ENCODE measurements at regions not wholly inside any gene's neighbourhood (a gene's known extent, or its start where the extent isn't known, plus 50 kb on each side); places are given as distances from the start of the nearest gene placed in this dataset.

DNA sequence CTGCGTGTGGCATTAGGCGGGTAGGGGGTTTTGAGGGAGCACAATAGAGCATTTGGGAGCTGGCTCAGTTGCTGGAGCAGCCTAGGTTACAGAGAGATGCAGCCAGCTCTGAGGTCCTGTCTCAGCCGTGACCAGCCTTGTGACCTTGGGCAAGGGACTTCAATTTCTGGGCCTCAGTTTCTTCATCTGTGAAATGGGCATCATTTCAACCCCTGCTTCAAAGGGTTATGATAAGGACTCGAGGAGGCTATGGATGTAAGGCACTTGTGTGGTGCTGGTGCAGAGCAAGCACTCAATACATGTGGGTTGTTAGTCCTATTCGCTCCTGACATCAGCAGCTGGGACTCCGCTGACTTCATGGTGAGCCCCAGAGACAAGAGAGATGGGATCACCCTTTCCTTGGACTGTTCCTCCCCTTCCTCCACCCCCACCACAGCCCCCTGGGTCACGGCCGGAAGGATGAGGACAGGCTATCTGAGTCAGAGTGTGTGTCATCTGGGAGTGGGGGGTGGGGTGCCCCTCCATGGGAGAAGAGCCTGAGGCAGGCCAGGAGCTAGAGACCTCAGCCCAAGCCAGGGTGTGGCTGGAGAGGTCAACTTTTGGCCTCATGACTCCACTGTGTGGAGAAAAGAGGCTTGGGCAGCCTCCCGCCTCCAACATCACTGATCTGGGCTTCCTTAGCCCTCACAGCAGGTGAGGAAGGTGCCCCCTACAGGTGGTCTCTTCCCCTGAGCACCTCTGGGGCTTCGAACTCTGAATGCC is 71.4 kb upstream of the ZBTB40 start:
- TF ChIP-seq CTCF (IDR thresholded peaks at IDR 0.05; ENCODE audit: insufficient read depth, low read depth, low read length), result no peak
- no peak for DNase-seq (ENCODE audit: low read depth)
- H3K4me3 ChIP-seq (ENCODE audit: low read depth, low read length), result no peak overlapping the region

DNA sequence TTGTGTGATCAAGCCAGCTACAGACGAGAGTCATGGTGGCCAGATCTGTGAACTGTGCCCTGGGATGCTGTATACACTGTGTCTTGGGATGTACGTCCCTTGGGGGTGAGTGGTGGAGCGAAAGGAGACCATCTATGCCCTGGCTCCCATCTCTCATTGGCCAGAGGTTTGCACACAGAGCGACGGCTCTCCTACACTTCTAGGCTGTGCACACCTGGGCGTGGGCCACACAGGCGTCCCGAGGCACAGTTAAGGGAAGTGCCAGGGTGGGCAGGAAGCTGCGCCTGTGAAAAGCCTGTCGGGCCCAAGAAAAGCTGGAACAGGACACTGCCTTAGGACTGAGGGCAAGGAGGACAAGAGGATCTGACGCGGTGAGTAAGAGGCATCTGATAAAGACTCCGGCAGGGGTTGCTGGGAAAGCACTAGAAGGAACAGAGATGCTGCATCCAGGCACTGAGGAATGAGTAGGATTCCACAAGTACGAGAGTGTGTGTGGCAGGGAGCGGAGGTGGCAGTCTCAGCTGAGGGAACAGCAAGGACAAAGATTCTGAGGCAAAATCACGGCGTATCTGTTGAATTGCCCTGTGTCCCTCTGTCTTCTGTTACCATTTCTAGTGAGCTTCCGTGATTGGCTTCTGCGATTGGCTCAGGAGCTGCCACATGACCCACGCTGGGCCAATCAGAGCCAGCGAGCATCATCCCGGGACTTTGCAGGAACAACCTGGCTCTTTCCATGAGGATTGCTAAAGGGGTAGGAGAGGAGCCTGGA is 67.9 kb upstream of the ZBTB40 start:
- DNase-seq (ENCODE audit: low read depth), result no peak
- no peak for TF ChIP-seq CTCF (IDR thresholded peaks at IDR 0.05; ENCODE audit: insufficient read depth, low read depth, low read length)
- no peak overlapping the region for H3K4me3 ChIP-seq (ENCODE audit: low read depth, low read length)

GRCh38 chr1:22385537-22385936 is 66.1 kb upstream of the ZBTB40 start:
- DNase-seq (ENCODE audit: low read depth), result no peak
- no peak overlapping the region for H3K4me3 ChIP-seq (ENCODE audit: low read depth, low read length)
- no peak for TF ChIP-seq CTCF (IDR thresholded peaks at IDR 0.05; ENCODE audit: insufficient read depth, low read depth, low read length)

DNA sequence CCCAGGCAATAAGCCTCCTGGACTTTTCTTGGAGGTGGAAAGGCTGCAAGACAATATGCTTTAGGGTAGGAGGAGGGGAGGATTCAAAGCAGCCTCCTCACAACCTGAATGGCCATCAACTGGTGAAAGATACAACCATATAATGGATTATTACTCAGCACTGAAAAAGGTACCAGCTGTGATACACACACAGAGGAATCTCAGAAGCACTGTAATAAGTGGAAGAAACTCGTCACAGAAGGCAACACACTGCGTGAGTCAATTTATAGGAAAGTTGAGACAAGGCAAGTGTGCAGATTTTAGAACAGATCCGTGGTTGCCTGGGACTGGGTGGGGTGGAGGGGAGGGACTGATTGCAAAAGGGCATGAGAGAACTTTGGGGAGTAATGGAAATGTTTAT is 64.9 kb upstream of the ZBTB40 start:
- TF ChIP-seq CTCF (IDR thresholded peaks at IDR 0.05; ENCODE audit: insufficient read depth, low read depth, low read length), result no peak
- H3K4me3 ChIP-seq (ENCODE audit: low read depth, low read length), result no peak overlapping the region
- DNase-seq (ENCODE audit: low read depth), result no peak

DNA sequence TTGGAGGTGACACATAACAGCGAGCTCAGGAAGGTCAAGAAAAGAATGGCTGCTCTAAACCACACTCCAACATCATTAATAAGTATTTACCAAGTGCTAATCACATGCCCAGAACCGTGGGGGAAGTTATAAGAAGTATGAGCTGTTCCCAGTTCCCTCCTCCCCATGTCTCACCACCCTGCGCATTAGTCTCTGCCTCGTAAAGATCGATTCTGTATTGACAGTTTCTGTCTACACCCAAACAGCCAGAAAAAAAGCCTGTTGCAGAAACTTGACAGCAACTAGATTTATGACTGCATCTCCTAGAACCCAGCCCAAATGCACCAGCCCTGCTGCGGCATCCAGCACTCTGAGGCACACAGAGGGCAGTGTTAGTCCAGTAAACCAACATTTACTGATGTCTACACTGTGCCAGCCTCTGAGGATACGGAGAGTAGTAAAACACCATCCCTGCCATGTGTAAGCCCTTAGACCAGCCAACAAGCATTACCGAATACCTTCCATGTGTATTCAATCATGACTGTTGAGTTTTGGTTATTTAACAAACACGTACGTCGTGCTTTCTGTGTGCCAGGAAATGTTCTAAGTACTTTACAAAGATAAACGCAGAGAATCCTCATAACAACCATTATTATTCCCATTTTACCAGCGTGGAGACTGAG is 63.6 kb upstream of the ZBTB40 start:
- DNase-seq (ENCODE audit: low read depth), result no peak
- TF ChIP-seq CTCF (IDR thresholded peaks at IDR 0.05; ENCODE audit: insufficient read depth, low read depth, low read length), result no peak
- no peak overlapping the region for H3K4me3 ChIP-seq (ENCODE audit: low read depth, low read length)

DNA sequence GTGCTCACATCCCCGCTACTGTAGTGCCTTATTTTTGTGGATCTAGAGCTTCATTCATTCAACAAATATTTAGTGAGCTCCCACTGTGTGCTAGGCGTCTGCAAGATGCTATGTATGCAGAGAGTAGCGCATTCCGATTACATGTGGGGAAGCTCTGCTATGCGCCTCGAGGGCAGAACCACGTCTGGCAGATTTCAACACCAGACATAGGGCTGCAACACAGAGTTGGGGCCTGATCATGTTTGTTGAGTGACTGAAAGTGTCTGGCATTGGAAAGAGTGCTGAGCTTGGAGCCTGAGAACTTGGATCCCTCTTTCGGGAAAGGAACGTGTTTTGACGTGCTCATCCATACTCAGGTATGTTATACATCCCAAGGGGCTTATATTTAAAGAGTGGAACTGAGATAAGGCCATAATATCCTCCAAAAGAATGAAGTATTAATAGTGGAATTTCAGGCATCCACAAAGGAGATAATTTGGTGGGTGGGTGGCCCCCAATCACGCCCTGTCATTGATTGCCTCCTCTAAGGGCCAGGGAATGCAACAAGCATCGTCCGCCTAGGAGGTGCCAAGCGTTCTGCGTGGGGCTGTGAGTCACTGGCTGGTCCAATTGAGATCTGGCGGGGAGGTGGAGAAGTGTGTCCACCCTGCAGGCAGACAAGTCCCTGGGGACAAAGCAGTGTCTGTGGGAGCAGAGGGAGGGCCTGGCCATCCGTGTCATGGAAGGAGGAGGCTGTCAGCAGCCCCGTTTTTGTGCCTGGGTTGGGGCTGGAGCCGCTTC is 62.8 kb upstream of the ZBTB40 start:
- no peak for TF ChIP-seq CTCF (IDR thresholded peaks at IDR 0.05; ENCODE audit: insufficient read depth, low read depth, low read length)
- H3K4me3 ChIP-seq (ENCODE audit: low read depth, low read length), result no peak overlapping the region
- DNase-seq (ENCODE audit: low read depth), result no peak

Measured in fibroblast of villous mesenchyme (primary cell).